Caco-2 (cell line): ENCODE measurements at regions not wholly inside any gene's neighbourhood (a gene's known extent, or its start where the extent isn't known, plus 50 kb on each side); places are given as distances from the start of the nearest gene placed in this dataset.

Source experiments
- BruUV-seq: library from RNA; stranded (reverse); fragments of 400-500 nt; replicated peaks from 2 replicates; lab custom pipeline; 2021; lab: Mats Ljungman, UMichigan
- CTCF ChIA-PET: fragments of 300-600 bp; sonication (Branson Sonifier 250); formaldehyde crosslinking; loops from one replicate; lab custom pipeline; 2022; ENCODE audit warnings: antibody characterized with exemption; lab: Charles Lee
- POLR2A ChIA-PET: fragments of 300-600 bp; sonication (Branson Sonifier 250); formaldehyde crosslinking; loops from one replicate; lab custom pipeline; 2022; ENCODE audit warnings: antibody characterized with exemption; lab: Charles Lee
- DNase-seq, 2 experiments: peaks; one replicate each; pipeline versions ENCODE4 v3.0.0 to v3.0.0-alpha.2; 2020 to 2022
- H3K27me3 ChIP-seq: replicated peaks from 2 replicates; pipeline ENCODE4 v1.6.0; 2011; ENCODE audit warnings: low read length; ENCODE audit not compliant: control insufficient read depth, insufficient read depth
- H3K36me3 ChIP-seq: 2 replicates; pipeline ENCODE4 v1.5.1; 2011; ENCODE audit warnings: low read length; ENCODE audit not compliant: control insufficient read depth, insufficient read depth
- H3K4me1 ChIP-seq: fragments of 250-450 bp; sonication (Bioruptor Pico); 2 replicates; pipeline ENCODE4 v1.5.1; 2020; ENCODE audit warnings: mild to moderate bottlenecking
- H3K4me3 ChIP-seq: 2 replicates; pipeline ENCODE4 v1.5.1; 2011; ENCODE audit warnings: low read depth, mild to moderate bottlenecking, control low read depth, low read length
- H3K9me3 ChIP-seq: fragments of 250-450 bp; sonication (Bioruptor Pico); 2 replicates; pipeline ENCODE4 v1.5.1; 2020; ENCODE audit warnings: mild to moderate bottlenecking, moderate library complexity
- H3K27ac Mint-ChIP-seq: one replicate; pipeline ENCODE4 v1.8.0; 2022; ENCODE audit warnings: mixed read lengths; ENCODE audit not compliant: unreplicated experiment
- H3K27me3 Mint-ChIP-seq: one replicate; pipeline ENCODE4 v1.8.0; 2022; ENCODE audit warnings: mixed read lengths; ENCODE audit not compliant: insufficient read depth, unreplicated experiment
- H3K36me3 Mint-ChIP-seq: one replicate; pipeline ENCODE4 v1.8.0; 2022; ENCODE audit warnings: mild to moderate bottlenecking, mixed read lengths; ENCODE audit not compliant: insufficient read depth, unreplicated experiment
- H3K4me1 Mint-ChIP-seq: one replicate; pipeline ENCODE4 v1.8.0; 2022; ENCODE audit warnings: low read depth, mixed read lengths; ENCODE audit not compliant: unreplicated experiment
- H3K4me3 Mint-ChIP-seq: one replicate; pipeline ENCODE4 v1.8.0; 2022; ENCODE audit warnings: mild to moderate bottlenecking, moderate library complexity, mixed read lengths; ENCODE audit not compliant: unreplicated experiment
- H3K9me3 Mint-ChIP-seq: one replicate; pipeline ENCODE4 v1.8.0; 2022; ENCODE audit warnings: mixed read lengths; ENCODE audit not compliant: unreplicated experiment
- intact Hi-C: fragments of 100-400 bp; cut with micrococcal nuclease; formaldehyde crosslinking; loops from one replicate; pipeline ENCODE4 v1.10.0; 2022; ENCODE audit not compliant: unreplicated experiment
- TF ChIP-seq, protein P1 (sequence below), 2 experiments: fragments of 200-600 bp in 1 of 2; IDR thresholded peaks; 1 replicate in 1 of 2; 2 replicates in 1 of 2; pipeline versions ENCODE4 v1.5.1 to v1.8.0; 2011 to 2022; ENCODE audit warnings: antibody characterized with exemption in 1 of 2, control low read depth in 1 of 2, inconsistent platforms in 1 of 2, low read depth in 1 of 2, low read length in 1 of 2, mild to moderate bottlenecking in 1 of 2, moderate library complexity in 1 of 2; ENCODE audit not compliant: insufficient read depth in 1 of 2, severe bottlenecking in 1 of 2, unreplicated experiment in 1 of 2

GRCh38 chr9:113664181-113664875 lies 200.8 kb downstream of the RGS3 start:
- no peak for DNase-seq
- H3K27ac Mint-ChIP-seq, result no peak overlapping the region
- ChIA-PET CTCF (interaction anchor here (2.1 kb wide), 1 partner anchor 73 kb away, joined by 7 read pairs; no protein-coding TSS in a partner anchor), POLR2A (no interaction called here)
- Histone ChIP-seq H3K4me1 (no peaks in the 10 kb centered on the region), H3K9me3 (no peaks in the 10 kb centered on the region), H3K27me3 (no peaks in the 10 kb centered on the region), H3K4me3 (no peak overlapping the region), H3K36me3 (no peaks in the 10 kb centered on the region)
- BruUV-seq, result no TSS peak
- TF ChIP-seq, protein P1, sequence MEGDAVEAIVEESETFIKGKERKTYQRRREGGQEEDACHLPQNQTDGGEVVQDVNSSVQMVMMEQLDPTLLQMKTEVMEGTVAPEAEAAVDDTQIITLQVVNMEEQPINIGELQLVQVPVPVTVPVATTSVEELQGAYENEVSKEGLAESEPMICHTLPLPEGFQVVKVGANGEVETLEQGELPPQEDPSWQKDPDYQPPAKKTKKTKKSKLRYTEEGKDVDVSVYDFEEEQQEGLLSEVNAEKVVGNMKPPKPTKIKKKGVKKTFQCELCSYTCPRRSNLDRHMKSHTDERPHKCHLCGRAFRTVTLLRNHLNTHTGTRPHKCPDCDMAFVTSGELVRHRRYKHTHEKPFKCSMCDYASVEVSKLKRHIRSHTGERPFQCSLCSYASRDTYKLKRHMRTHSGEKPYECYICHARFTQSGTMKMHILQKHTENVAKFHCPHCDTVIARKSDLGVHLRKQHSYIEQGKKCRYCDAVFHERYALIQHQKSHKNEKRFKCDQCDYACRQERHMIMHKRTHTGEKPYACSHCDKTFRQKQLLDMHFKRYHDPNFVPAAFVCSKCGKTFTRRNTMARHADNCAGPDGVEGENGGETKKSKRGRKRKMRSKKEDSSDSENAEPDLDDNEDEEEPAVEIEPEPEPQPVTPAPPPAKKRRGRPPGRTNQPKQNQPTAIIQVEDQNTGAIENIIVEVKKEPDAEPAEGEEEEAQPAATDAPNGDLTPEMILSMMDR (IDR thresholded peaks at IDR 0.05; ENCODE audit: insufficient read depth in 1 of 2, low read depth in 1 of 2, low read length in 1 of 2, severe bottlenecking in 1 of 2, unreplicated experiment in 1 of 2), result no peak
- peaks cover 11% of the 10 kb centered on the region for H3K36me3 Mint-ChIP-seq
- H3K9me3 Mint-ChIP-seq, result no peaks in the 10 kb centered on the region
- H3K27me3 Mint-ChIP-seq, result peaks cover 14% of the 10 kb centered on the region
- intact Hi-C loops, result no loop called here
- H3K4me3 Mint-ChIP-seq, result no peak overlapping the region
- no peaks in the 10 kb centered on the region for H3K4me1 Mint-ChIP-seq

DNA sequence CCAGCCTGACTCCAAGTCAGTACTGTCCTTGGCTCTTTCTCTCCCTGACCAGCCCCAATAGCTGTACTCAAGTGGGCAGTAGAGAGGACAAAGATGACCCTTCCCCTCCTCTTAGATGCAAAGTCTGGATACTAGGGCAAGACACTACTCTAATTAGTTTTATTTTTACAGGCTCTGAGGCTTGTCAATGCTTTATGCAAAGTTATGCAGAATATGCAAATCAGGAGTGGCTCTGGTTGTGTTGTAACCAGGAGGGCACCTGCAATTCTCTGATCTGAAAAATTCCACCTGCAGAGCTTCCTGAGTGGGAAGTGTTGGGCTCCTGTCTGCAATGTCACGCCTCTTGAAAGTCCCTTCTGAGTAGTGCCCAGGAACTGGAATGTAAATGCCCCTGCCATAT lies 201.5 kb downstream of the RGS3 start:
- H3K27me3 ChIP-seq, result no peaks in the 10 kb centered on the region
- H3K27ac Mint-ChIP-seq, result no peak overlapping the region
- H3K9me3 ChIP-seq, result no peaks in the 10 kb centered on the region
- CTCF ChIA-PET, result interaction anchor here (2.1 kb wide), 1 partner anchor 74 kb away, joined by 7 read pairs; no protein-coding TSS in a partner anchor
- intact Hi-C loops, result no loop called here
- TF ChIP-seq, protein P1 (IDR thresholded peaks at IDR 0.05; ENCODE audit: insufficient read depth in 1 of 2, low read depth in 1 of 2, low read length in 1 of 2, severe bottlenecking in 1 of 2, unreplicated experiment in 1 of 2), result no peak
- H3K4me1 Mint-ChIP-seq, result no peaks in the 10 kb centered on the region
- BruUV-seq, result no TSS peak
- peaks cover 11% of the 10 kb centered on the region for H3K36me3 Mint-ChIP-seq
- DNase-seq, result no peak
- POLR2A ChIA-PET, result no interaction called here
- H3K9me3 Mint-ChIP-seq, result no peaks in the 10 kb centered on the region
- peaks cover 12% of the 10 kb centered on the region for H3K27me3 Mint-ChIP-seq
- H3K36me3 ChIP-seq, result no peaks in the 10 kb centered on the region
- no peak overlapping the region for H3K4me3 Mint-ChIP-seq
- H3K4me3 ChIP-seq, result no peak overlapping the region
- no peaks in the 10 kb centered on the region for H3K4me1 ChIP-seq

DNA sequence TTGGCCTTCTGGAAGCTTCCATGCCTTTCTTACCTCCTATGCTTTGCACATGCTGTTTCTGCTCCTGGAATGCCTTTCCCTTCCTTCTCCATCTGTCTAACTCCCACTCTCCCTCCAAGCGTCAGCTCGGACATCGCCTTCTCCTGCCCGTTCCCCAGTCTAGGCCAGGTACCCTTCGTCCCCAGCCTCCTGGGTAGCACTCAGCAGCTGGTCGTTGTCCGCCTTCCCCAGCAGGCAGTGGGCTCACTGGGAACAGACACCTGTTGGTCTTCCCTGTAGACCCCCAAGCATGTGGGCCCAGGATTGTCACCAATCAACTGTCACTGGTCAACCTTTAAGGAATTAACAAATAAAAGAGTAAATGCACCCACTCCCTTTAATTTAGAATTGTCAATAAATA lies 202.2 kb downstream of the RGS3 start:
- intact Hi-C loops, result no loop called here
- peaks cover 7% of the 10 kb centered on the region for H3K27me3 Mint-ChIP-seq

More for the DNA sequence above, 202.2 kb downstream of the RGS3 start:
- ChIA-PET POLR2A (no interaction called here), CTCF (no interaction called here)
- H3K36me3 ChIP-seq, result no peaks in the 10 kb centered on the region
- H3K9me3 ChIP-seq, result no peaks in the 10 kb centered on the region
- H3K4me3 Mint-ChIP-seq, result no peak overlapping the region
- peaks cover 11% of the 10 kb centered on the region for H3K36me3 Mint-ChIP-seq
- BruUV-seq, result no TSS peak
- TF ChIP-seq, protein P1 (IDR thresholded peaks at IDR 0.05; ENCODE audit: insufficient read depth in 1 of 2, low read depth in 1 of 2, low read length in 1 of 2, severe bottlenecking in 1 of 2, unreplicated experiment in 1 of 2), result no peak
- H3K27ac Mint-ChIP-seq, result no peak overlapping the region
- H3K9me3 Mint-ChIP-seq, result no peaks in the 10 kb centered on the region
- no peaks in the 10 kb centered on the region for H3K27me3 ChIP-seq
- no peak for DNase-seq
- H3K4me3 ChIP-seq, result no peak overlapping the region
- no peaks in the 10 kb centered on the region for H3K4me1 Mint-ChIP-seq
- no peaks in the 10 kb centered on the region for H3K4me1 ChIP-seq
